GM21526 (cell line): ENCODE measurements at regions not wholly inside any gene's neighbourhood (a gene's known extent, or its start where the extent isn't known, plus 50 kb on each side); places are given as distances from the start of the nearest gene placed in this dataset.

Experiments
- ATAC-seq: cut with Tn5 transposase; IDR thresholded peaks from one replicate; pipeline ENCODE4 v1.9.1; 2021; ENCODE audit warnings: moderate library complexity; ENCODE audit not compliant: unreplicated experiment, low FRiP score

DNA sequence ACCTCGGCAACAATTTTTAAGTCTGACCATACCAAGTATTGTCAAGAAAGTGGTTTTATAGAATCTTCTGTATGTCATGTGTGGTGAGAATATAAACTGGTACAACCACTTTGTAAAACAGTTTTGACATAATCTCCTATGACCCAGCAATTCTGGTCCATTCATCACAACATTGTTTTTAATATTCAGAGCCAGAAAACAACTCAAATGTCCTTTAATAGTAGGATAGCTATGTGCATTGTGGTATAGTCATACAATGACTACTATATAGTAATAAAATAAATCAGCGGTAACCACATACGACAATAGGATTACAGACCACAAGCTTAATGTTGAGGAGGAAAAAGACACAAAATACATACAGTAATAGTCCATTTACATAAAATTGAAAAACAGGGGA is 175.2 kb upstream of the SPATS2L start:
- ATAC-seq = no peak

GRCh38 chr2:200135082-200135481 is 171.4 kb upstream of the SPATS2L start:
- no peak for ATAC-seq

DNA sequence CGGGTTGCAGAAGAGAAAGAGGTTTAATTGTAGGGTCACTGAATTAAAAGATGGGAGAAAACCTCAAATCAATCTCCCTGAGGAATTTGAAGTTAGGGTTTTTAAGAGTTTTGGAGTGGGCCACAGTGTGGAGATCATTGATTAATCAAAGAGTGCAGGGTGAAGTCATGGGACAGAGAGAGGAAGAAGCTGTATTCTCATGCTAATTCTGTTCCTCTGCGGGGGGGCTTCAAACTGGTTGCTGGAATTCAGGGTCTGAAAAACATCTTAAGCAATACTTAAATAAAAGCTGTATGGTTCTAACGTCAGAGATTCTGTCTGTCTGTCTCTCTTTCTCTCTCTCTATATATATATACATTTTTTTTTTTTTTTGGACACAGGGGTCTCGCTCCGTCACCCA is 169.8 kb upstream of the SPATS2L start:
- ATAC-seq = no peak

DNA sequence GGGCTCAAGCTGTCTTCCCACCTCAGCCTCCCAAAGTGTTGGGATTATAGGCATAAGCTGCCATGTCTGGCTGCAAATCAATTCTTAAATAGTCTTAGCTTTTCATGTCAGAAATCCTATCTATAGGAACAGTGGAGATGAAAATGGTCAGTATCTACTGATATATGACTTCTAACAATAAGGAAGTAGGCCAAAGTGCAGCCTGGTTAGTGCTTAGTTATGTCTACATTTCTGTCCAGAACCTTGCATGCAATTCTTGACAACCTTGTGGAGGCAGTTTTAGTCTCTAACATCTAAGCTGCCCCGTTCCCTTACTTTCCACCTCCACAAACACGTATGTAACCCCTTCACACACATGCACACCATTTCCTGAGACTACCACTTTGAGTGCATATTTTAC is 169.2 kb upstream of the SPATS2L start:
- ATAC-seq = no peak

DNA sequence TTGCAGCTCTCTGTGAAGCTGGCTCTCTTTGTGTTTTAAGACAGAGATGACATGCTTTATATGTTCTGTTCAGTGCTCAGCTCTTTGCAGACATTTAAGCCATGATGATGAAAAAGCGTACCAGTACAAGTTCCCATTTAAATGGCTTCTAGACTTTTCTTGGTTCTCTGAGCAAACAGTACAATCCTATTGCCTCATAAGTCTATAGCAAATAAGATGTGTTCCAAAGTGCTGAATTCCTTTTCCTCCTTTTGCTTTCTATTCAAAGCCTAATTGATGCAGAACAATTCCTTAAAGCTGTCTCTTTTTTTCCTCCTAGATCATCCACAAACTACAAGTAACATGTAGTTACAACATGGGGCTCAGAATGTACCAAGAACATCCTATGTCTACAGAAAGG is 168.8 kb upstream of the SPATS2L start:
- ATAC-seq = no peak

DNA sequence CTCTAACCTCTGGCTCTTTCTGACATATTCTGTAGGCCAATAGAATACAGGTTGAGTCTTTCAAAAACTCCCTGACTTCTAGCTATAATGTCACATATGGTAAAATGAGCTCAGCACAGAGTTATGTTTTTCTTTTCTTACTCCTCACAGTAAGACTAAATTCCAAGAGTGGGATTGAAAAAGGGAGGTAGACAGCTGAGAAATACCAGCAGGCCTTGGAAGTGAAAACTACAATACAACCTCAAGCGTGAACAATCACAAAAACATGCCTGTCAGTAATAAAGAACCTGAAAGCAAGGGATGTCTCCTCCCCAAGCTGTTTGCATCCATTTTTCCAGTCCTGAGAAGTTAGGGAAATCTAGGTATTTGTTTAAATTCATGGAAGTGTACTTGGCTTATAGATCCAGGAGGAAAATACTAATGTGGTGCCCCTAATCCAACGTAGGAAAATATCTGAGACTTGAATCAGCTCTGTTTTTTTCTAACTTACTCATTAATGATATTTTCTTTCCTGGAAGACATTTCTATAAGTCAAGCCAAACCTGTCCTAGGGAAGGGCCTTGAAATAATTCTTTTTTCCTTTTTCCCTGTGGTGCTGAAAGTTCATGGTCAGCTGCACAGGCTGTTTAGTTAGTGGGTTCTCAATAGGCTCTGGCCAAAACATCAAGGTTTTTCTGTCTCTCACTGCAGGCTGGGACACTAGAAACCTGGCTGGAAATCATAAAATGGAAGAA is 167.9 kb upstream of the SPATS2L start:
- ATAC-seq = no peak

DNA sequence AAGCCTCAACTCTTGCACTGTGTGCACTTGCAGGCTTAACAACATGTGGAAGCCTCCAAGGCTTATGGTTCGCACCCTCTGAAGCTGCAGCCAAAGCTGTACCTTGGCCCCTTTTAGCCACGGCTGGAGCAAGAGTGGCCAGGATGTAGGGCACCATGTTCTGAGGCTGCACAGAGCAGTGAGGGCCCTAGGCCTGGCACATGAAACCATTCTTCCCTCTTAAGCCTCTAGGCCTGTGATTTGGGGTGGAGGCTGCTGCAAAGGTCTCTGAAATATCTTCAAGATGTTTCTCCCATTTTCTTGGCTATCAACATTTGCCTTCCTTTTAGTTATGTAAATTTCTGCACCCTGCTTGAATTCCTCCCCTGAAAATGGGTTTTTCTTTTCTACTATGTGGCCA is 161.9 kb upstream of the SPATS2L start:
- ATAC-seq = no peak

DNA sequence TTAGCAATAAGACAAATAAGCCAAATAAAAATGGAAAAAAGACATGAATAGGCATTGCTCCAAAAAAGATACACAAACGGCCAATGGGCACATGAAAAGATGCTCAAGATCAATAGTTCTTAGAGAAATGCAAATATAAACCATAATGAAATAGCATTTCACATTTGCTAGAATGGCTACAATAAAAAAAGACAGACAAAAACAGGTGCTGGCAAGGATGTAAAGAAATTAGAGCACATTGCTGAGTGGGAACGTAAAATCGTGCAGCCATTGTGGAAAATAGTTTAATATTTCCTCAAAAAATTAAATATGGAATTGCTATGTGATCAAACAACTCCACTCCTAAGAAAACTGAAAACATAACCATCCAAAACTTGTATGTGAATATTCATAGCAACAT is 160.0 kb upstream of the SPATS2L start:
- no peak for ATAC-seq

- ATAC-seq = no peak
These were observed 159.1 kb upstream of the SPATS2L start for GRCh38 chr2:200147371-200147770.

DNA sequence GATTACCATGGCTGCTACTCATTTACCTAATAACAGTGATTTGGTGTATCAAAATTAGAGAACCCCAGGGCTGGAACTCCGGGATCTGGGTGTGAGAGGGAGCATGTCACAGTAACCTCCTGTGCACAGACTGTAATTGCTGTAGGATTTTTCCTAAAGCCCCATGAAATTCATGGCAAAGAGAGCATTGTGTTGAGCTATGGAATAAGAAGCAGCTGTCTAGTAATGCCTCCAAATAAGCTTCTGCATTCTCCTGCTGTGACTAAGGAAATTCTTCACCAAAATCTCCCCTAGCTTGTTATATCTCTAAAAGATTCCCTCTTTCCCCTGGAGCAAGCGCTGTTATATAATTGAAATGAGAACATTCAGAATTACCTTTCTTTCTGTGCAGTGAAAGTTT is 158.1 kb upstream of the SPATS2L start:
- ATAC-seq = no peak

DNA sequence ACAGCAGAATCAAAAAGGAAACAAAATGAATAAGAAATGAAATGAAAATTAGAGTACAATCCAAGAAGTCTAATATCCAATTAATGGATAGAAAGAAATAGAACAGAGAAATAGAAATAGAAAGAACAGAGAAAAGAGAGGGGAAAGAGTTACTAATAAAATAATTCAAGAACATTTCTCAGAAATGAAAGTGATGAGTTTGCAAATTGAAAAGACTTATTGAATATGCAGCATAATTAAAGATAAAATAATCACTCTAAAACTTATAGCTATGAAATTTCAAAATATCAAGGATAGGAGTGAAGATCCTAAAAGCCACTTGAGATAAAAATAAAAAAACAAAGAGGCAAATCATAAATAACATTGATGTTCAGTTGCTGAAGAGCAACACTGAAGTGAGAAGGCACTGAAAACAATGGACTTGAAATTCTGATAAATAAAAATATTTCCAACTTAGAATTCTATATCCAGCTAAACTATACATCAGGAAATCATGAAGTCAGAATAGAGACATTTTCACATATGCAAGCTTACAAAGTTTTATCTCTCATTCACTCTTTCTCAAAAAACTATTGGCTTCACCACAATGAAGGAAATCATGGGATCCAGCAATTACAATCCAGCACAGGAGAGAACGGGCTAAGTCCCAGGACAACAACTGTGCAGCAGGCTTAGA is 155.9 kb upstream of the SPATS2L start:
- ATAC-seq = no peak

- no peak for ATAC-seq
These were observed 150.8 kb upstream of the SPATS2L start for GRCh38 chr2:200155652-200156051.

DNA sequence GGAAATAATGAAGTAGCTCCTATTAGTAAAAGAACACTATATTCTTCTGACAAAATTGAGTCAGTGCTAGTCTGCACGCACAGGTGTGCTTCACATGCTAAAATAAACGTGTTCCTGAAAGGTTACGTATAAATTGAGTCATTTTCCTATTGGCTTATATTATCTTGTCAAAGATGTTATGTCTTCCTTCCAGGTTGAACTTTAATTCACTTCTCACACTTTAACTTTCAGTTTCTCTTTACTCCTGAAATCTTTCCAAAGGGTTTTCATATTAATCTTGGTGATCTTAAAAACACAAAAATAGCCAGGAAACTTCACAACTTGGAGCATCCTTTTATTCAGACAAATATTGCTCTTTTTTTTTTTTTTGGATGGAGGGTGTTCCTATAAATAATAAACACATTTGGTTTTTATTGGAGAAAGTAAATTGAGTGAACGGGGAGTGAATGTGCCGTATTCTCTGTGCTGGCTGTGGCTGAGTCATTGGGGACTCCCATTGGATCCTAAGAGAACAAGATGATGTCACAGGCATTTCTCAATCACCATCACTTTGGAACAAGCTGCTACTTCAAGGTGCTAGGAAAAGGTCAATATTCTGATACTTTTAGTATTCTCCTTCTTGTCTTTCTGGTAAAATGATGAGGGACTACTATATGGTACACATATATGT is 150.2 kb upstream of the SPATS2L start:
- no peak for ATAC-seq

DNA sequence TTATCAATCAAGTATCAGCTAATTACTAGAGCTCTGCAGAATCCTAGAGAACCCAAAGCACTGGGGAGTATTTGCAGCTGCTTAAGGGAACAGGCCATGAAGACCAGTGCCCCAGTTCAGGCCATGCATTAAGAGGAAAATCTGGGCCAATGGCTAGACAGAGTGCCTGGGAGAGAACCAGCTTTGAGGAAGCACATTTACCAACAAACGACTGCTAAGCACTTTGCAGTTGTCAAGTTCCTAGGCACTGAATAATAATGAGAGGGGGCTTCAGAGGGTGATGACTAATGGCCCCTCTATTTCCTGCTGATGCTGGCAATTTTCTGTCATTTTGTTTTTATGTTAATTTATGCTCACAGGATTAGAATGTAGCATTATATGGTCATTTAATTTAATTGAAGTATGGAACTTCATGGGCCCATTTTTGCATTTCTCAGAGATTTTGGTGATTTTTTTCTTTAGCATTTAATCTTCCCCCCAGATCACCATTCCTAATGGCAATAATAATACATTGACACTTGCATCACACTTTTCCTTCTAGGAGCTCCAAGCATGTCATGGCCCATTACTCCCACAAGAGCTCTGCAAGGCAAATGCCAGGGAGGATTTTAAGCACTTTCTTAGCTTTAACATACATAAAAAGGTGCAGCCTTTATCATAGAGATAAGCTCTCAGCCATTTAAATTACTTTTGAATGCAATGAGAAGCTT is 147.7 kb upstream of the SPATS2L start:
- ATAC-seq = no peak

- no peak for ATAC-seq
These were observed 147.2 kb upstream of the SPATS2L start for GRCh38 chr2:200159357-200159707.

DNA sequence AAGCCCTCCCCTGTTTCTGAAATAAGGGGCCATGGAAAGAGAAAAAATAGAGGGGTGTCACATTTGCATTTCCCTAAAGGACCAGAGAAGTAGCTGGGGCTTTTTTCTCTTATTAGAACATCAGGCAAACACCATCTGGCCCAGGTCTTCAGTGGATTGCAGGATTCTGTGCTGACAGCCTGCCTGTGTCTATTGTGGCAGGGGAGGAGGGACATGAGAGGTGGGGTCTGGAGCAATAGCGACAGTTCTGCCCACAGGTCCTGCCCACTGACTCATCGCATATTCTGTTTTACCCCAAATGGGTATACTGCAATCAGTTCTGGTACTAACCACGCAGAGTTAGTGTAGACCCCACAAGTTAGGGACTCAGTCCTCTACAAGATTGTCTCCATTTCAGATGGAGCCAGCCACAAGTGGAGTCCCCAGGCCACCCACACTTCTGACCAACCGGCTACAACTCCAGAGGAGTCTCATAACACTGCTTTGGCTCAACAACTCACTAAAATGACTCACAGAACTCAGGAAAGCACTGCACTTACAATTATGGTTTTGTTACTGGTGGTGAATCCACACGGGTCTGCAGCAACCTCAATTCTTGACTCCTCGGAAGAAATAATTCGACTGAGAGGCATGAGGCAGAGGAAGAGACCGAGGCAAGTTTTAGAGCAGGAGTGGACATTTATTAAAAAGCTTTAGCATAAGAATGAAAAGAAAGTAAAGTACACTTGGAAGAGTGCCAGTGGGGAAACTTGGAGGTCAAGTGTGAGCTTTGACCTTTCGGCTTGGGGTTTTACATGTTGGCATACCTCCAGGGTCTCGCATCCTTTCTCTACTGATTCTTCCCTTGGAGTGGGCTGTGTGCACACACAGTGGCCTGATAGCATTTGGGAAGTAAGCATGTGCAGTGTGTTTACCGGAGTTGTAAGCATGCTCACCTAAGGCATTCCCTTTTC is 146.4 kb upstream of the SPATS2L start:
- ATAC-seq = no peak

DNA sequence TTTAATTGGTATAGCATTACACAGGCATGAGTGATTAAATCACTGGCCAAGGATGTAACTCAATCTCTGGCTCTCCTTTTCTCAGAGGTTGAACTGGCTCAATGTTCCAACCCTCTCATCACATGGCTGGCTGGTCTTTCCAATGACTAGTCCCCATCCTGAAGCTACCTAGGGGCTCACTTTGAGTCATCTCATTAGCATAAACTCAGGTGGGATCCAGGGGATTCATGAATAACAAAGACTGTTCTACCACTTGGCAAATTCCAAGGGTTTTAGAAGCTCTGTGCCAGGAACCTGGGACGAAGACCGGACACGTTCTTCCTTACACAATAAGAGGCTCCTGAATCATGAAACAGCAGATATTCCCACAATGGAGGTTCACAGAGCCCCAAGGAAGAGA is 145.0 kb upstream of the SPATS2L start:
- ATAC-seq = no peak

- ATAC-seq = no peak
These were observed 140.8 kb upstream of the SPATS2L start for GRCh38 chr2:200165687-200166086.

DNA sequence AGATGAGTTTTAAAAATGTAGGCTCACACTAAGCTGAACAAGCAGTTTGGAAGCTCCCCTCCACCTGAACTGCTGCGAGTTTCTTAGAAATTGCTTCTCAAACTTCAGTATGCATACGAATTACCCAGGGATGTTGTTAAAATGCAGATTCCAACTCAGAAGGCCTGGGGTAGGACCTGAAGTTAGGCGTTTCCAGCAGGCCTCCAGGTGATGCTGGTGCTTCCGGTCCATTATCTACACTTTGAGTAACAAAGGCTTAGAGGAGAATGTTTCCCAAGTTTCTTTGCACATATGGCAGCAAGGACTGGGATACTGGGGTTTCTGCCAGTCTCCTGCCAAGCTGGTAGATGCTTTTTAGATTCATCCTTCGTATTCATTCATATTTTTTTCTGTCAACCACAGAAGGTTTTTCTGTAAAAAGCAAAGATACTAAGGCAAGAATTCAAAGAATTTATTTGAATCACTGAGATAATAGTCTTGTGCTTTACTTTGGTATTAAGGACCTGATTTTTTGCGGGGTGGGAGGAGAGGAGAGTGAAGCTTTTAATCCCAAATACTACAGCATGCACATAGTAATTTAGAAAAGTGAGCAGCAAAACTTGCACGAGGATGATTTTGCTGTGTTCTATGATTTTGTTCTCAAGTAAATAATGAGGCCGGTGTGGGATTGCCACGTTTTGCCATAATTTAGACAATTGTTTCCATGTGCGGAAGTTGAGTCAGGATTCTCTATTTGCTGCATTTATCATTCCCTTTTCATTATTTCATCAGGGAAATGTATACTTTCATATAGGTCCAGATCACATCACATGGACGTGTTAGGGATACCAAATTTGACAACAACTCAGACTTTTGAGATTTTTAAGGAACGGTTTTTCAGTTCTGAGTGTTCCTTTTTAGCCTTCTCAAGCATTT is 137.6 kb upstream of the SPATS2L start:
- no peak for ATAC-seq
